K562 (cell line): ENCODE measurements at regions not wholly inside any gene's neighbourhood (a gene's known extent, or its start where the extent isn't known, plus 50 kb on each side); places are given as distances from the start of the nearest gene placed in this dataset.
A peak's percentile ranks its signal among the peaks of the same experiment; 100 is the strongest.

ENCODE experiments used
- ATAC-seq: fragments of 200-7000 bp; cut with Tn5 transposase; 3 replicates; pipeline ENCODE4 v1.9.1; 2020; ENCODE audit warnings: moderate library complexity
- BruUV-seq: library from RNA; stranded (reverse); fragments of 400-500 nt; replicated peaks from 2 replicates; lab custom pipeline; 2021; lab: Mats Ljungman, UMichigan
- CTCF ChIA-PET: fragments of 300-600 bp; formaldehyde crosslinking; extraction: SDS; loops from one replicate; lab custom pipeline; 2021; ENCODE audit warnings: low intra/inter-chr PET ratio; lab: Yijun Ruan, JAX
- POLR2A ChIA-PET: fragments of 300-600, 350-650 bp; sonication (Branson Sonifier 250); formaldehyde crosslinking; extraction: SDS; loops from one replicate; lab custom pipeline; 2021; ENCODE audit warnings: antibody characterized with exemption, inconsistent platforms; lab: Yijun Ruan, JAX
- DNase-seq, 4 experiments: peaks; one replicate each; pipeline versions ENCODE4 v3.0.0 to v3.0.0-alpha.2; 2011 to 2018; ENCODE audit warnings: low spot score in 3 of 4, mixed read lengths in 3 of 4; ENCODE audit errors: extremely low read depth in 1 of 4
- FAIRE-seq: peaks from 2 replicates; lab custom pipeline; 2011; peaks lifted over from hg19 to GRCh38; lab: Jason Lieb, UNC
- H2AFZ ChIP-seq: 2 replicates; pipeline ENCODE4 v1.6.0; 2011; ENCODE audit warnings: low read depth, low read length, control low read depth, inconsistent platforms
- H3K27ac ChIP-seq: fragments of 200-600 bp; 3 replicates; pipeline ENCODE4 v1.8.0; 2011; ENCODE audit warnings: low read depth, mild to moderate bottlenecking, control low read depth, inconsistent platforms, low read length, moderate library complexity, mixed read lengths; ENCODE audit errors: extremely low read depth
- H3K27me3 ChIP-seq, 2 experiments: fragments of 300-600 bp in 1 of 2; 2 replicates in 1 of 2; 3 replicates in 1 of 2; pipeline versions ENCODE4 v1.6.0 to v1.8.0; 2011; ENCODE audit warnings: inconsistent platforms in 2 of 2, low read length in 2 of 2, mild to moderate bottlenecking in 1 of 2, mixed read lengths in 1 of 2, moderate library complexity in 1 of 2; ENCODE audit not compliant: control insufficient read depth in 2 of 2, insufficient read depth in 2 of 2
- H3K36me3 ChIP-seq: fragments of 300-600 bp; 3 replicates; pipeline ENCODE4 v1.8.0; 2011; ENCODE audit warnings: mild to moderate bottlenecking, low read length, inconsistent platforms; ENCODE audit not compliant: control insufficient read depth, insufficient read depth
- H3K4me1 ChIP-seq, 2 experiments: fragments of 200-600 bp in 1 of 2; replicated peaks in 1 of 2; 2 replicates in 1 of 2; 3 replicates in 1 of 2; pipeline versions ENCODE4 v1.5.1 to v1.8.0; 2011; ENCODE audit warnings: inconsistent platforms in 2 of 2, low read length in 2 of 2, mild to moderate bottlenecking in 1 of 2, mixed read lengths in 1 of 2, moderate library complexity in 1 of 2; ENCODE audit not compliant: control insufficient read depth in 2 of 2, insufficient read depth in 2 of 2
- H3K4me2 ChIP-seq: 2 replicates; pipeline ENCODE4 v1.6.1; 2011; ENCODE audit warnings: low read length, control low read depth, inconsistent platforms, mixed read lengths; ENCODE audit not compliant: insufficient read depth
- H3K4me3 ChIP-seq: fragments of 200-600 bp; sonication (generic), shearing (Covaris generic); 2 replicates; pipeline ENCODE4 v1.5.1; 2016; ENCODE audit warnings: control low read depth, inconsistent platforms
- H3K79me2 ChIP-seq: fragments of 200-600 bp; 3 replicates; pipeline ENCODE4 v1.8.0; 2011; ENCODE audit warnings: low read length, inconsistent platforms; ENCODE audit not compliant: control insufficient read depth, insufficient read depth
- H3K9ac ChIP-seq, 2 experiments: 2 replicates each; pipeline versions ENCODE4 v1.6.0 to v1.6.1; 2011; ENCODE audit warnings: low read depth in 2 of 2, low read length in 2 of 2, control low read depth in 1 of 2, inconsistent platforms in 1 of 2, mild to moderate bottlenecking in 1 of 2, mixed read lengths in 1 of 2; ENCODE audit not compliant: insufficient read depth in 1 of 2
- H3K9me1 ChIP-seq: one replicate; pipeline ENCODE4 v1.6.0; 2011; ENCODE audit warnings: inconsistent platforms, mild to moderate bottlenecking, low read length, moderate library complexity; ENCODE audit not compliant: control insufficient read depth, insufficient read depth
- H3K9me3 ChIP-seq: replicated peaks from 2 replicates; pipeline ENCODE4 v1.5.1; 2011; ENCODE audit warnings: low read depth, low read length, inconsistent platforms; ENCODE audit not compliant: control insufficient read depth, insufficient read depth
- H4K20me1 ChIP-seq: replicated peaks from 2 replicates; pipeline ENCODE4 v1.6.1; 2011; ENCODE audit warnings: low read length, inconsistent platforms, mixed read lengths; ENCODE audit not compliant: control insufficient read depth, insufficient read depth
- CHD1 ChIP-seq: fragments of 200-600 bp; sonication (generic); IDR thresholded peaks from one replicate; pipeline ENCODE4 v1.6.1; 2012; ENCODE audit warnings: mild to moderate bottlenecking, moderate library complexity, low read length, inconsistent platforms
- CTBP1 ChIP-seq: fragments of 450-650 bp; IDR thresholded peaks from 2 replicates; pipeline ENCODE4 v1.6.1; 2016; ENCODE audit warnings: borderline replicate concordance
- HNRNPL ChIP-seq: fragments of 200-400 bp; formaldehyde crosslinking; IDR thresholded peaks from 2 replicates; pipeline ENCODE4 v1.6.1; 2017; ENCODE audit warnings: low read depth, mild to moderate bottlenecking, low read length
- MECOM ChIP-seq: fragments of 250-450 bp; sonication (Bioruptor Pico); IDR thresholded peaks from 2 replicates; pipeline ENCODE4 v1.8.0; 2022; ENCODE audit warnings: inconsistent platforms
- MEIS2 ChIP-seq: fragments of 450-650 bp; IDR thresholded peaks from 2 replicates; pipeline ENCODE4 v1.6.1; 2014; ENCODE audit warnings: mild to moderate bottlenecking; ENCODE audit not compliant: partially characterized antibody
- NFE2 ChIP-seq: IDR thresholded peaks from 2 replicates; pipeline ENCODE4 v1.6.1; 2014; ENCODE audit warnings: antibody characterized with exemption, low read depth
- SPI1 ChIP-seq: IDR thresholded peaks from 2 replicates; pipeline ENCODE4 v1.6.1; 2011; ENCODE audit warnings: low read depth, low read length, control low read depth, borderline replicate concordance
- ZBTB17 ChIP-seq: fragments of 450-650 bp; formaldehyde crosslinking; IDR thresholded peaks from 2 replicates; pipeline ENCODE4 v1.4.0; 2020; ENCODE audit warnings: mild to moderate bottlenecking
- ZC3H8 ChIP-seq: fragments of 450-650 bp; IDR thresholded peaks from 2 replicates; pipeline ENCODE4 v1.6.1; 2017
- WGBS: fragments of 100-300 bp; shearing (Covaris generic); methylation state at CpG from one replicate; pipeline ENCODE4 v1.1.6; 2016; ENCODE audit warnings: low coverage, mixed read lengths; ENCODE audit not compliant: insufficient coverage; ENCODE audit errors: missing lambda C conversion rate; 5-methylcytosine and 5-hydroxymethylcytosine counted together
- in situ Hi-C: fragments of 300-500 bp; cut with MboI; formaldehyde crosslinking; loops from 4 replicates; pipeline ENCODE4 v1.15.0; 2018; ENCODE audit warnings: inconsistent platforms, mixed read lengths
- intact Hi-C: fragments of 100-400 bp; cut with micrococcal nuclease; formaldehyde crosslinking; loops from 2 replicates; pipeline ENCODE4 v1.14.2; 2022
- TF ChIP-seq, protein P1 (sequence below), 2 experiments: IDR thresholded peaks in 1 of 2; conservative IDR thresholded peaks in 1 of 2; 2 replicates each; pipeline ENCODE4 v1.6.1; 2016; ENCODE audit warnings: low read depth in 2 of 2, mild to moderate bottlenecking in 1 of 2, missing compliant biosample characterization in 1 of 2, missing genetic modification characterization in 1 of 2, moderate library complexity in 1 of 2
- TF ChIP-seq, protein P2 (sequence below): sonication (generic); formaldehyde crosslinking; IDR thresholded peaks from 2 replicates; pipeline ENCODE4 v1.8.1; 2022; ENCODE audit warnings: missing genetic modification reagents

DNA sequence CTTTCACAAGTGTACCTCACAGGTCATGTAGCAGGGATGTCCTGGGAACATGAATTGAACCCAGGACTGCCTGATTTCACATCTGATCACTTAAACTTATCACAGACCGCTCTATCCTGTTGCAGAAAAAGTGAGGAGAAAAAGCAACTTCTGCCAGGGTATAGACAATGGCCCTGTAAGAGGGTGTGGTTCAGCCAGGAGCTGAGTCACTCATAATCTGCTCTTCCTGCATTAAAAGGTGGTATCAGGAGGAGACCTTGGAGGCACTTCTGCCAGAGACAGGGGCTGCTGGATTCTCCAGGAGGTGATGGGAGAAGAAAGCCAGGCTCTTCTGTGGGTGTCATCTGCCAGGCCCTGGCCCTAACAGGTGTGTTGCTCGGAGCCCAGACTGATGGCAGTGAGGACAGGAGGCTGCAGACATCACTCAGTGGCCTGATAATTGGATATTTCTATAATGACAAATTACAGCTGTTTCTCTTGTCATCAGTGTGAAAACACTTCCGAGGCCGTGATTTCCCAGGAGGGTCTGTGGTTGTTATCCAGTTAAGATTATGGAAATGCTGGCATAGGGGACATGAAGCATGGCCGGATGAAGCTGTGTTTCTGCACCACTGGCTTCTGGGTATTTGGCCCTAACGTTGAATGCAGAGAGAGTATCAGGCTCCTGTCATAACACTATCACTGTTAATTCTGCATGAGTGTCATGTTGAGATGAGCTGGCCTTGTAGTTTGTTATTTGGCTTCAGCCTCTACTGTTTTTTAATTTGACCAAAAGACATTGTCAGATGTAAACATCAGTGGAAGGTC is 125.1 kb upstream of the ZBED5 start (continued):
- TF ChIP-seq NFE2 (peak; percentile 44; the same call in 1 of the 2 replicates), MECOM (no peak)

DNA sequence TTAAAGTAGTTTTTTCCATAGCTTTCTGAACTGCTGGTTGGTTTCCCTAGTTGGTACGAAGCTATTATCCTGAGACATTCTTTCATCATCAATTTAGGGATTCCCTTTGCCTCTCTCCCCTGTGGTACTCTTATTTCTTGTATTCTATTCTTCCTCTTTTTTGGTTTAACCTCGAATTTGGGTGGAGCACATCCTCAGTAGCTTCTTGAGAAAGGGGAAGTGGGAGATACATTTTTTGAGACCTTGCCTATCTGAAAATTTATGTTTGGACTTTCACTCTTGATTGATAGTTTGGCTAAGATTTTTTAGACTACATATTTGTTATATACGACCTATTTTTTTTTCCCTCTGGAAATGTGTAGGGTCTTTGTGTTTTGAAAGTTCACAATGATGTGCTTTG is 121.7 kb upstream of the ZBED5 start:
- ChIA-PET CTCF (no interaction called here), POLR2A (interaction anchor here (0.7 to 2.3 kb wide), 3 partner anchors 8 to 175 kb away, joined by 3 to 7 read pairs (median 5); no protein-coding TSS in a partner anchor)
- Histone ChIP-seq H3K4me3 (no peak overlapping the region), H3K4me1 (peaks cover 6 to 7% of the 10 kb centered on the region in 2 experiments; a peak in 4 of 5 replicates), H3K9me1 (no peaks in the 10 kb centered on the region), H2AFZ (no peak overlapping the region), H3K27ac (no peak overlapping the region), H3K27me3 (peaks cover 3 to 9% of the 10 kb centered on the region in 2 experiments; a peak in 3 of 5 replicates), H3K9me3 (no peaks in the 10 kb centered on the region), H3K36me3 (no peaks in the 10 kb centered on the region), H4K20me1 (no peaks in the 10 kb centered on the region), H3K4me2 (no peak overlapping the region), H3K9ac (no peak overlapping the region), H3K79me2 (no peaks in the 10 kb centered on the region)
- no peak for TF ChIP-seq ZBTB17 (CRISPR knock-in tag)
- peak; percentile 95 for TF ChIP-seq SPI1
- TF ChIP-seq MEIS2: peak; percentile 65
- TF ChIP-seq CHD1: no peak
- 0 out of 2 replicates have a peak, but pooled peaks have one; percentile 17 for TF ChIP-seq CTBP1
- TF ChIP-seq, protein P1, sequence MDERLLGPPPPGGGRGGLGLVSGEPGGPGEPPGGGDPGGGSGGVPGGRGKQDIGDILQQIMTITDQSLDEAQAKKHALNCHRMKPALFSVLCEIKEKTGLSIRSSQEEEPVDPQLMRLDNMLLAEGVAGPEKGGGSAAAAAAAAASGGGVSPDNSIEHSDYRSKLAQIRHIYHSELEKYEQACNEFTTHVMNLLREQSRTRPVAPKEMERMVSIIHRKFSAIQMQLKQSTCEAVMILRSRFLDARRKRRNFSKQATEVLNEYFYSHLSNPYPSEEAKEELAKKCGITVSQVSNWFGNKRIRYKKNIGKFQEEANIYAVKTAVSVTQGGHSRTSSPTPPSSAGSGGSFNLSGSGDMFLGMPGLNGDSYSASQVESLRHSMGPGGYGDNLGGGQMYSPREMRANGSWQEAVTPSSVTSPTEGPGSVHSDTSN (CRISPR knock-in tag; IDR thresholded peaks at IDR 0.05; ENCODE audit: low read depth): no peak
- TF ChIP-seq, protein P1 (tag; conservative IDR thresholded peaks at IDR 0.05; ENCODE audit: low read depth): peak; percentile 76
- TF ChIP-seq, protein P2, sequence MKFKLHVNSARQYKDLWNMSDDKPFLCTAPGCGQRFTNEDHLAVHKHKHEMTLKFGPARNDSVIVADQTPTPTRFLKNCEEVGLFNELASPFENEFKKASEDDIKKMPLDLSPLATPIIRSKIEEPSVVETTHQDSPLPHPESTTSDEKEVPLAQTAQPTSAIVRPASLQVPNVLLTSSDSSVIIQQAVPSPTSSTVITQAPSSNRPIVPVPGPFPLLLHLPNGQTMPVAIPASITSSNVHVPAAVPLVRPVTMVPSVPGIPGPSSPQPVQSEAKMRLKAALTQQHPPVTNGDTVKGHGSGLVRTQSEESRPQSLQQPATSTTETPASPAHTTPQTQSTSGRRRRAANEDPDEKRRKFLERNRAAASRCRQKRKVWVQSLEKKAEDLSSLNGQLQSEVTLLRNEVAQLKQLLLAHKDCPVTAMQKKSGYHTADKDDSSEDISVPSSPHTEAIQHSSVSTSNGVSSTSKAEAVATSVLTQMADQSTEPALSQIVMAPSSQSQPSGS (CRISPR knock-in tag): no peak
- TF ChIP-seq ZC3H8: no peak
- TF ChIP-seq HNRNPL: no peak
- DNase-seq (no peak), ATAC-seq (no peak), FAIRE-seq (no peak)
- intact Hi-C loops (no loop called here), in situ Hi-C loops (no loop called here)
- 0% methylated on average over 3 of the region's 3 CpGs for WGBS
- no TSS peak for BruUV-seq
